GM12864 (cell line): ENCODE measurements at regions not wholly inside any gene's neighbourhood (a gene's known extent, or its start where the extent isn't known, plus 50 kb on each side); places are given as distances from the start of the nearest gene placed in this dataset.

ENCODE experiments used
- DNase-seq: peaks from one replicate; pipeline ENCODE4 v3.0.0-alpha.2; 2011; ENCODE audit warnings: low read depth
- H3K4me3 ChIP-seq: 2 replicates; pipeline ENCODE4 v1.5.1; 2011; ENCODE audit warnings: mild to moderate bottlenecking, low read depth, low read length, control low read depth
- CTCF ChIP-seq: IDR thresholded peaks from 2 replicates; pipeline ENCODE4 v1.5.1; 2011; ENCODE audit warnings: low read depth, mild to moderate bottlenecking, moderate library complexity, low read length, control low read depth, inconsistent platforms; ENCODE audit errors: missing control alignments

GRCh38 chr7:117960351-117960750 is 87.1 kb upstream of the CTTNBP2 start:
- DNase-seq = no peak
- no peak for TF ChIP-seq CTCF
- no peak overlapping the region for H3K4me3 ChIP-seq

GRCh38 chr7:117961235-117961634 is 88.0 kb upstream of the CTTNBP2 start:
- no peak for DNase-seq
- no peak overlapping the region for H3K4me3 ChIP-seq
- no peak for TF ChIP-seq CTCF

GRCh38 chr7:117962366-117962994 is 89.2 kb upstream of the CTTNBP2 start:
- H3K4me3 ChIP-seq = no peak overlapping the region
- no peak for TF ChIP-seq CTCF
- no peak for DNase-seq

- no peak for DNase-seq
- TF ChIP-seq CTCF = no peak
- no peak overlapping the region for H3K4me3 ChIP-seq
Observed at GRCh38 chr7:117963264-117964197, 90.3 kb upstream of the CTTNBP2 start.

- TF ChIP-seq CTCF = no peak
- DNase-seq = no peak
- no peak overlapping the region for H3K4me3 ChIP-seq
Observed at GRCh38 chr7:117970801-117971200, 97.6 kb upstream of the CTTNBP2 start.

- no peak for TF ChIP-seq CTCF
- no peak overlapping the region for H3K4me3 ChIP-seq
- no peak for DNase-seq
Observed at GRCh38 chr7:117971556-117972244, 98.5 kb upstream of the CTTNBP2 start.
